Esophagus squamous epithelium (tissue), 5 donors: ENCODE measurements at regions not wholly inside any gene's neighbourhood (a gene's known extent, or its start where the extent isn't known, plus 50 kb on each side); places are given as distances from the start of the nearest gene placed in this dataset.

Source experiments
- DNase-seq: peaks from one replicate; lab custom pipeline; 2025; lab: John Stamatoyannopoulos, UW
- H3K27ac ChIP-seq, 4 donors: fragments of 200-600 bp; sonication (generic); one replicate each; pipeline ENCODE4 v1.5.1; 2016 to 2019; ENCODE audit warnings: mild to moderate bottlenecking in 1 of 4
- H3K27me3 ChIP-seq, 4 donors: fragments of 200-600 bp; sonication (generic); 1 replicate in 3 of 4; 2 replicates in 1 of 4; pipeline versions ENCODE4 v1.5.1 to v1.6.0; 2017 to 2021; ENCODE audit warnings: antibody characterized with exemption in 1 of 4
- H3K36me3 ChIP-seq, 3 donors: fragments of 200-600 bp; sonication (generic); one replicate each; pipeline ENCODE4 v1.5.1; 2016 to 2019
- H3K4me1 ChIP-seq, 3 donors: fragments of 200-600 bp; sonication (generic); one replicate each; pipeline ENCODE4 v1.5.1; 2017 to 2019
- H3K4me3 ChIP-seq, 4 donors: fragments of 200-600 bp; sonication (generic); 1 replicate in 3 of 4; 2 replicates in 1 of 4; pipeline ENCODE4 v1.5.1; 2016 to 2019; ENCODE audit warnings: mild to moderate bottlenecking in 2 of 4, moderate library complexity in 1 of 4
- H3K9me3 ChIP-seq, 3 donors: fragments of 200-600 bp; sonication (generic); one replicate each; pipeline ENCODE4 v1.5.1; 2016 to 2019
- POLR2A ChIP-seq, 4 donors: fragments of 450-650 bp; IDR thresholded peaks; one replicate each; pipeline ENCODE4 v1.6.1; 2017; ENCODE audit warnings: antibody characterized with exemption in 4 of 4, mild to moderate bottlenecking in 4 of 4, moderate library complexity in 3 of 4
- WGBS, 2 donors: methylation state at CpG; one replicate each; pipeline ENCODE4 v1.1.5; 2018; 5-methylcytosine and 5-hydroxymethylcytosine counted together
- intact Hi-C: fragments of 100-400 bp; cut with DNase I; formaldehyde crosslinking; loops from one replicate; pipeline ENCODE4 v1.15.0; 2022
- TF ChIP-seq, protein P1 (sequence below), 6 experiments: fragments of 450-650 bp in 4 of 6; fragments of 200-600 bp in 2 of 6; sonication (generic) in 2 of 6; IDR thresholded peaks; one replicate each; pipeline ENCODE4 v1.5.1; 2016 to 2019; ENCODE audit warnings: antibody characterized with exemption in 6 of 6, mild to moderate bottlenecking in 4 of 6, moderate library complexity in 4 of 6
- donor health status: DM: yes; HTN: yes; CAD: no.

GRCh38 chr17:71147906-71148305 is 972.9 kb upstream of the SOX9 start:
- intact Hi-C loops, result no loop called here
- H3K4me3 ChIP-seq, result no peak overlapping the region

DNA sequence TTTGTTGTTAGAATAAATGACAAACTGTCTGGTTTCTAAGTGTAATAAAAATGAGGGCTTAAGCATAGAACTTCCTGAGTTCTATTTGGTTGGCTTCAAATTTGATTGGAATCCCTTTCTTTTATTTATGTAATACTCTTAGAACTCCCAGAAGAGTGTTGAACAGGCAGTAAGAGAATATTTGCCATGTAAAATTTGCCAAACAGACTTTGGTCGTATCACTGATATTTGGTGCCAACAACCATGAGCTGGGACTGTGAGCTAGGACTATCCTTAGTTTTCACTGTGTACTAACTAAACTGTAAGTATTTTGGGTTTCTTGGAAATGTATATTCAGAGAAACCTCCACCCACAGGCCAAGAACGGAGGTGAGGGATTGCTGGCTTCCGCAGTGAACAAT is 971.2 kb upstream of the SOX9 start:
- no peaks in the 10 kb centered on the region for H3K4me1 ChIP-seq
- DNase-seq, result no peak
- H3K4me3 ChIP-seq, result no peak overlapping the region
- intact Hi-C loops, result no loop called here
- WGBS, 2 donors, result 77 to 83% methylated on average over 3 of the region's 3 CpGs
- no peaks in the 10 kb centered on the region for H3K27me3 ChIP-seq
- H3K27ac ChIP-seq, result no peak overlapping the region
- no peaks in the 10 kb centered on the region for H3K9me3 ChIP-seq
- TF ChIP-seq, protein P1, sequence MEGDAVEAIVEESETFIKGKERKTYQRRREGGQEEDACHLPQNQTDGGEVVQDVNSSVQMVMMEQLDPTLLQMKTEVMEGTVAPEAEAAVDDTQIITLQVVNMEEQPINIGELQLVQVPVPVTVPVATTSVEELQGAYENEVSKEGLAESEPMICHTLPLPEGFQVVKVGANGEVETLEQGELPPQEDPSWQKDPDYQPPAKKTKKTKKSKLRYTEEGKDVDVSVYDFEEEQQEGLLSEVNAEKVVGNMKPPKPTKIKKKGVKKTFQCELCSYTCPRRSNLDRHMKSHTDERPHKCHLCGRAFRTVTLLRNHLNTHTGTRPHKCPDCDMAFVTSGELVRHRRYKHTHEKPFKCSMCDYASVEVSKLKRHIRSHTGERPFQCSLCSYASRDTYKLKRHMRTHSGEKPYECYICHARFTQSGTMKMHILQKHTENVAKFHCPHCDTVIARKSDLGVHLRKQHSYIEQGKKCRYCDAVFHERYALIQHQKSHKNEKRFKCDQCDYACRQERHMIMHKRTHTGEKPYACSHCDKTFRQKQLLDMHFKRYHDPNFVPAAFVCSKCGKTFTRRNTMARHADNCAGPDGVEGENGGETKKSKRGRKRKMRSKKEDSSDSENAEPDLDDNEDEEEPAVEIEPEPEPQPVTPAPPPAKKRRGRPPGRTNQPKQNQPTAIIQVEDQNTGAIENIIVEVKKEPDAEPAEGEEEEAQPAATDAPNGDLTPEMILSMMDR (IDR thresholded peaks at IDR 0.05), result no peak
- TF ChIP-seq POLR2A (IDR thresholded peaks at IDR 0.05), result no peak
- no peaks in the 10 kb centered on the region for H3K36me3 ChIP-seq

More at GRCh38 chr17:71147906-71148305, 972.9 kb upstream of the SOX9 start:
- H3K9me3 ChIP-seq, result no peaks in the 10 kb centered on the region
- no peak for TF ChIP-seq POLR2A (IDR thresholded peaks at IDR 0.05)
- TF ChIP-seq, protein P1 (IDR thresholded peaks at IDR 0.05), result no peak
- no peaks in the 10 kb centered on the region for H3K4me1 ChIP-seq
- no peaks in the 10 kb centered on the region for H3K36me3 ChIP-seq
- H3K27me3 ChIP-seq, result no peaks in the 10 kb centered on the region
- 77 to 78% methylated on average over 5 to 10 of the region's 10 CpGs for WGBS, 2 donors
- no peak for DNase-seq
- no peak overlapping the region for H3K27ac ChIP-seq

DNA sequence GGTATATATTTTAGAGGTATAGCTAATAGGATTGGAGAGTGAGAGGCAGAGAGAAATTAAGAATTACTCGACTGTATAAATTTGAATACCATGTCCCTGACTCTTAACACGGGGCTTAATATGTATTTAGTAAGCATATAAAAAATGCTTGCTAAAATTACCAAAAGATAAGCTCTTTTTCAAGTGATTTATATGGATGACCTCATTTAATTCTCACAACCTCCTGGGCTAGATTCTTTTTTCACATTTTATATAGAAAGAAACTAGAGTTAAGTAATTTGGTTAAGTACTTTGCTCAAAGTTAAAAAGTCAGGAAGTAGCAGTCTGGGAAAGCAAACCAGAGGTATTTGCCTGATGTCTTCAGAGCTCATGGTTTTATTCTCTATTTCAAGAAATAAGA is 963.5 kb upstream of the SOX9 start:
- H3K27me3 ChIP-seq, result peaks cover 0 to 6% (median 0%) of the 10 kb centered on the region in 4 donors
- H3K4me1 ChIP-seq, result no peaks in the 10 kb centered on the region
- intact Hi-C loops, result no loop called here
- WGBS, 2 donors, result 54 to 72% methylated on average over 2 of the region's 2 CpGs
- no peak overlapping the region for H3K4me3 ChIP-seq
- no peaks in the 10 kb centered on the region for H3K36me3 ChIP-seq
- no peak overlapping the region for H3K27ac ChIP-seq
- TF ChIP-seq, protein P1 (IDR thresholded peaks at IDR 0.05), result no peak
- no peak for TF ChIP-seq POLR2A (IDR thresholded peaks at IDR 0.05)
- no peaks in the 10 kb centered on the region for H3K9me3 ChIP-seq
- no peak for DNase-seq

DNA sequence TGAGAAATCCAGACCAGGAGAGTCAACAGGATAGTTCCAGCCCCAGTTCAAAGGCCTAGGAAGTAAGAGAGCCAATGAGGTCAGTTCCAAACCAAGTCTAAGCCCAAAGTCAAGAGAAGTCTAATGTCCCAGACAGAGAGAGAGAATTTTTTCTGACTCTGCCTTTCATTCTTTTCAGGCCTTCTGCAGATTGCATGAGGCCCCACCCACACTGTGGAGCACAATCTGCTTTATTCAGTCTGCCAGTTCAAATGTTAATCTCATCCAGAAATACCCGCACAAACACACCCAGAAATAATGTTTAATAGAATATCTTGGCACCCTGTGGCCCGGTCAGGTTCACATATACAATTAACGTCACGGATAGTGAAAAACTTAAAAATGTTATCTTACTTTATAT is 962.4 kb upstream of the SOX9 start:
- Histone ChIP-seq H3K36me3 (no peaks in the 10 kb centered on the region), H3K4me1 (no peaks in the 10 kb centered on the region), H3K27ac (no peak overlapping the region), H3K4me3 (no peak overlapping the region), H3K27me3 (peaks cover 0 to 6% (median 0%) of the 10 kb centered on the region in 4 donors), H3K9me3 (no peaks in the 10 kb centered on the region)
- intact Hi-C loops, result no loop called here
- TF ChIP-seq, protein P1 (IDR thresholded peaks at IDR 0.05), result no peak
- TF ChIP-seq POLR2A (IDR thresholded peaks at IDR 0.05), result no peak
- 55 to 71% methylated on average over 4 of the region's 4 CpGs for WGBS, 2 donors
- DNase-seq, result no peak

GRCh38 chr17:71163121-71163812 is 957.6 kb upstream of the SOX9 start:
- intact Hi-C loops, result no loop called here
- Histone ChIP-seq H3K9me3 (no peaks in the 10 kb centered on the region), H3K27me3 (peaks cover 0 to 6% (median 0%) of the 10 kb centered on the region in 4 donors), H3K27ac (no peak overlapping the region), H3K4me1 (no peaks in the 10 kb centered on the region), H3K4me3 (no peak overlapping the region), H3K36me3 (no peaks in the 10 kb centered on the region)
- no peak for DNase-seq
- TF ChIP-seq, protein P1 (IDR thresholded peaks at IDR 0.05), result no peak
- TF ChIP-seq POLR2A (IDR thresholded peaks at IDR 0.05), result no peak
- 40 to 65% methylated on average over 6 of the region's 6 CpGs for WGBS, 2 donors
